HFF-Myc (cell line): ENCODE measurements at regions not wholly inside any gene's neighbourhood (a gene's known extent, or its start where the extent isn't known, plus 50 kb on each side); places are given as distances from the start of the nearest gene placed in this dataset.

Experiments used
- DNase-seq: peaks from one replicate; pipeline ENCODE4 v3.0.0-alpha.2; 2011; ENCODE audit warnings: low read depth; ENCODE audit errors: extremely low read depth
- H3K4me3 ChIP-seq: replicated peaks from 2 replicates; pipeline ENCODE4 v1.5.1; 2011; ENCODE audit warnings: low read depth, mild to moderate bottlenecking, control low read depth, low read length
- CTCF ChIP-seq: IDR thresholded peaks from 2 replicates; pipeline ENCODE4 v1.5.1; 2012; ENCODE audit warnings: mild to moderate bottlenecking, low read depth, low read length, control low read depth; ENCODE audit errors: missing control alignments

GRCh38 chr4:24704149-24704548 is 91.2 kb upstream of the SOD3 start:
- no peak overlapping the region for H3K4me3 ChIP-seq
- no peak for DNase-seq
- TF ChIP-seq CTCF: no peak

- no peak for TF ChIP-seq CTCF
- no peak overlapping the region for H3K4me3 ChIP-seq
- DNase-seq: no peak
These were observed 90.2 kb upstream of the SOD3 start for GRCh38 chr4:24705016-24705753.

GRCh38 chr4:24713604-24714003 is 81.8 kb upstream of the SOD3 start:
- H3K4me3 ChIP-seq: no peak overlapping the region
- TF ChIP-seq CTCF: no peak
- no peak for DNase-seq

GRCh38 chr4:24719615-24720014 is 75.8 kb upstream of the SOD3 start:
- no peak overlapping the region for H3K4me3 ChIP-seq
- TF ChIP-seq CTCF: no peak
- no peak for DNase-seq

- DNase-seq: no peak
- TF ChIP-seq CTCF: no peak
- no peak overlapping the region for H3K4me3 ChIP-seq
These were observed 74.9 kb upstream of the SOD3 start for GRCh38 chr4:24720436-24720835.

- TF ChIP-seq CTCF: no peak
- H3K4me3 ChIP-seq: no peak overlapping the region
- DNase-seq: no peak
These were observed 74.4 kb upstream of the SOD3 start for GRCh38 chr4:24720979-24721378.

- TF ChIP-seq CTCF: no peak
- H3K4me3 ChIP-seq: no peak overlapping the region
- no peak for DNase-seq
These were observed 73.3 kb upstream of the SOD3 start for GRCh38 chr4:24722026-24722568.
